ENCODE measurements at regions not wholly inside any gene's neighbourhood (a gene's known extent, or its start where the extent isn't known, plus 50 kb on each side); places are given as distances from the start of the nearest gene placed in this dataset.

GRCh38 chr19:30678168-30678567 lies 306.0 kb downstream of the ZNF536 start:
- H3K4me1 Mint-ChIP-seq = peaks cover 2 to 3% of the 10 kb centered on the region in 2 experiments; a peak in 1 of 4 replicates
- H3K9me3 Mint-ChIP-seq = no peaks in the 10 kb centered on the region; a peak in 1 of 5 replicates
- Histone ChIP-seq H3K4ac (ENCODE audit: low read depth, low read length) (no peak overlapping the region), H3K9me3 (ENCODE audit: control insufficient read depth, low read depth, low read length) (no peaks in the 10 kb centered on the region), H4K5ac (ENCODE audit: insufficient read length, low read depth, low read length) (no peak overlapping the region), H3K27me3 (ENCODE audit: insufficient read depth, low read length) (no peaks in the 10 kb centered on the region), H4K8ac (replicated peaks; ENCODE audit: insufficient read length, low read depth, low read length) (no peak overlapping the region), H4K91ac (ENCODE audit: insufficient read length, low read depth, low read length) (no peak overlapping the region), H2BK5ac (ENCODE audit: insufficient read length, low read length) (no peak overlapping the region), H2AK5ac (ENCODE audit: insufficient read length, low read length) (no peak overlapping the region), H2BK20ac (ENCODE audit: low read depth, low read length, poor library complexity, severe bottlenecking) (no peak overlapping the region), H3T11ph (ENCODE audit: low read length) (no peak overlapping the region), H2AFZ (ENCODE audit: low read length) (no peak overlapping the region), H2BK15ac (ENCODE audit: low read depth, low read length) (no peak overlapping the region), H3K4me2 (ENCODE audit: insufficient read depth, insufficient read length, low read length) (no peak overlapping the region), H3K23ac (ENCODE audit: insufficient read length, low read depth, low read length) (no peak overlapping the region), H2BK12ac (ENCODE audit: insufficient read length, low read depth, low read length) (no peak overlapping the region), H3K4me1 (ENCODE audit: insufficient read depth, low read length) (no peaks in the 10 kb centered on the region), H3K18ac (ENCODE audit: insufficient read length, low read depth, low read length) (no peak overlapping the region), H3K27ac (ENCODE audit: insufficient read length, low read depth, low read length) (no peak overlapping the region), H4K20me1 (ENCODE audit: control insufficient read depth, insufficient read depth, insufficient read length) (no peaks in the 10 kb centered on the region), H3K23me2 (ENCODE audit: insufficient read length, low read depth, low read length, poor library complexity, severe bottlenecking) (no peaks in the 10 kb centered on the region), H3K14ac (ENCODE audit: insufficient read depth, low read length) (no peak overlapping the region), H3K9ac (ENCODE audit: extremely low read depth, insufficient read length, low read length) (no peak overlapping the region), H3K79me2 (ENCODE audit: insufficient read depth, low read length) (no peaks in the 10 kb centered on the region), H2BK120ac (ENCODE audit: low read depth, low read length, poor library complexity, severe bottlenecking) (no peak overlapping the region), H3K79me1 (ENCODE audit: insufficient read depth, low read depth, low read length, poor library complexity, severe bottlenecking) (no peaks in the 10 kb centered on the region), H3K56ac (ENCODE audit: insufficient read length, low read depth, low read length) (no peak overlapping the region)
- H3K4me3 Mint-ChIP-seq = no peak overlapping the region
- H3K27ac Mint-ChIP-seq = peak overlapping the region in 1 of 3 experiments; percentile 73; a peak in 2 of 7 replicates
- no CpG with 5 or more reads among the region's 10 CpGs for WGBS (ENCODE audit: extremely low coverage, insufficient read length, low lambda C conversion rate)
- DNase-seq = no peak
- TF ChIP-seq CTCF (conservative IDR thresholded peaks at IDR 0.05) = no peak
- peaks cover 4% of the 10 kb centered on the region for H3K27me3 Mint-ChIP-seq (ENCODE audit: low read depth)
- no peaks in the 10 kb centered on the region for H3K36me3 Mint-ChIP-seq (ENCODE audit: insufficient read depth in 1 of 3, low read depth in 3 of 3)

Measured in H9 (cell line).